ENCODE measurements at regions not wholly inside any gene's neighbourhood (a gene's known extent, or its start where the extent isn't known, plus 50 kb on each side); places are given as distances from the start of the nearest gene placed in this dataset.

DNA sequence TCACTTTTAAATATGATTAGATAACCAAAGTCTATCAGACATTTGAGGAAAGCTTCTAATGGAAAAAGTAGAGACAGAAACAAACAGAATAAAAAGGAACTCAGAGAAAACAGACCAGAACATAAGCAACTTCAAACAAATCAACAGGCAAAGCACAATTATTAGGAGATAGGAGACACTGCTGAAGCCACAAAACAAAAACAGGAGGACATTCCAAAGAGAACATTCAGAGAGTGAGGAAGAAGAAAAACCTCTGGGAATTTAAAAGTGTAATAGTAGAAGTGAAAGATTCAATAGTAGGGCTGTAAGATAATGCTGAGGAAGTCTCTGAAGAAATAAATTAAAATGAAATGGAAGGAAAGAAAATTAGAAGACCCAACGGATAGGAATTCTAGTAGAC is 83.2 kb upstream of the TBCA start:
- no peak for TF ChIP-seq POLR2A (IDR thresholded peaks at IDR 0.05; ENCODE audit: extremely low read depth, insufficient read length)
- TF ChIP-seq, protein P1, sequence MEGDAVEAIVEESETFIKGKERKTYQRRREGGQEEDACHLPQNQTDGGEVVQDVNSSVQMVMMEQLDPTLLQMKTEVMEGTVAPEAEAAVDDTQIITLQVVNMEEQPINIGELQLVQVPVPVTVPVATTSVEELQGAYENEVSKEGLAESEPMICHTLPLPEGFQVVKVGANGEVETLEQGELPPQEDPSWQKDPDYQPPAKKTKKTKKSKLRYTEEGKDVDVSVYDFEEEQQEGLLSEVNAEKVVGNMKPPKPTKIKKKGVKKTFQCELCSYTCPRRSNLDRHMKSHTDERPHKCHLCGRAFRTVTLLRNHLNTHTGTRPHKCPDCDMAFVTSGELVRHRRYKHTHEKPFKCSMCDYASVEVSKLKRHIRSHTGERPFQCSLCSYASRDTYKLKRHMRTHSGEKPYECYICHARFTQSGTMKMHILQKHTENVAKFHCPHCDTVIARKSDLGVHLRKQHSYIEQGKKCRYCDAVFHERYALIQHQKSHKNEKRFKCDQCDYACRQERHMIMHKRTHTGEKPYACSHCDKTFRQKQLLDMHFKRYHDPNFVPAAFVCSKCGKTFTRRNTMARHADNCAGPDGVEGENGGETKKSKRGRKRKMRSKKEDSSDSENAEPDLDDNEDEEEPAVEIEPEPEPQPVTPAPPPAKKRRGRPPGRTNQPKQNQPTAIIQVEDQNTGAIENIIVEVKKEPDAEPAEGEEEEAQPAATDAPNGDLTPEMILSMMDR (IDR thresholded peaks at IDR 0.05; ENCODE audit: low read depth, low read length) = no peak
- no peak for TF ChIP-seq MAX (IDR thresholded peaks at IDR 0.05; ENCODE audit: low read depth, low read length)
- no peak for TF ChIP-seq MYC (IDR thresholded peaks at IDR 0.05; ENCODE audit: low read depth, low read length)

Measured in NB4 (cell line).